ENCODE measurements at regions not wholly inside any gene's neighbourhood (a gene's known extent, or its start where the extent isn't known, plus 50 kb on each side); places are given as distances from the start of the nearest gene placed in this dataset.

DNA sequence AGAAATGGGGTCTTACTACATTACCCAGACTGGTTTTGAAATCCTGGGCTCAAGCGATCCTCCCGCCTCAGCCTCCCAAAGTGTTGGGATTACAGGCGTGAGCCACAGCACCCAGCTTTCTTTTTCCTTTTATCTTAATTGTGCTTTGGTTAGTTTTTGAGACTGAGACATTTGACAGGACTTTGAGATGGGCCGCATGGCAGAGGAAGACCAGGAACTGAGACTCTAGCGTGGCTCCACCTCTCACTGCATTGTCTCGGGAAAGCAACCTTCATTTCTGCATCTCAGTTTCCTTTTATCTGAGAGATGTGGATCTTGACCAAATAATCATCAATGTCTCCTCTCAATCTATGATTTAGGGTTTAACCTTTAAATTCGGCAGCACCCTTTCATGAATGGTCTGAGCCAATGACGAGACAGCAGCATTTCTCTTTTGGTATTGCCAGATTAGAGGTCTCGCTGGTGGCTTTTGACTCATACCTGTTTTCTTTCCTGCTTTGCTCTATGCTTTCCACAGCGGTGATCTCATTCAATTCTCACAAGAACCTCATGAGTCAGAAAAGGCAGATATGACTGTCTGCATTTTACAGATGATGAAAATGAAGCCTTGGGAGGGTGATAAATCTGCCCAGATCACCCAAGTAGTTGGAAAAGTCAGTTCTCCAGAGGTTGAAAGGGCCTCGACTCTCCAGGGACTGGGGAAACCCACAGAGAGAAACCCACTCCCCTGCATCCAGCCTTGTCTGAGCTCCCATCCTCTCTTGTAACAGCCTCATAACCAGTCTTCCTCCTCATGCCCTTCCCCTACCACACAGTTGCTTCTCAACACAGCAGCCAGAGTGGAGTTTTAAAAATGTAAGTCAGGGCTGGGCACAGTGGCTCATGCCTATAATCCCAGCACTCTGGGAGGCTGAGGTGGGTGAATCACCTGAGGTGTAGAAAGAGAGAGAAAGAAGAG, 84.8 kb upstream of the FOXB1 start:
- no peak for TF ChIP-seq CTCF (IDR thresholded peaks at IDR 0.05; ENCODE audit: insufficient read depth, low read depth, low read length)
- TF ChIP-seq EZH2 (IDR thresholded peaks at IDR 0.05; ENCODE audit: insufficient read depth, low read length) = no peak
